Stimulated activated CD8-positive, alpha-beta memory T cell treated with anti-CD3 and anti-CD28 coated beads, Interleukin-12 subunit alpha, Interleukin-12 subunit beta, amount 100 ng/mL, for 1 hour (primary cell): ENCODE measurements at regions not wholly inside any gene's neighbourhood (a gene's known extent, or its start where the extent isn't known, plus 50 kb on each side); places are given as distances from the start of the nearest gene placed in this dataset.
A peak's percentile ranks its signal among the peaks of the same experiment; 100 is the strongest.

Experiments
- DNase-seq: peaks from one replicate; pipeline ENCODE4 v3.0.0-alpha.2; 2020; ENCODE audit warnings: low read depth

- no peak for DNase-seq
Measured at GRCh38 chr15:70199124-70199482, 101.4 kb upstream of the TLE3 start.

GRCh38 chr15:70198441-70199123, 100.9 kb upstream of the TLE3 start:
- DNase-seq = no peak

DNA sequence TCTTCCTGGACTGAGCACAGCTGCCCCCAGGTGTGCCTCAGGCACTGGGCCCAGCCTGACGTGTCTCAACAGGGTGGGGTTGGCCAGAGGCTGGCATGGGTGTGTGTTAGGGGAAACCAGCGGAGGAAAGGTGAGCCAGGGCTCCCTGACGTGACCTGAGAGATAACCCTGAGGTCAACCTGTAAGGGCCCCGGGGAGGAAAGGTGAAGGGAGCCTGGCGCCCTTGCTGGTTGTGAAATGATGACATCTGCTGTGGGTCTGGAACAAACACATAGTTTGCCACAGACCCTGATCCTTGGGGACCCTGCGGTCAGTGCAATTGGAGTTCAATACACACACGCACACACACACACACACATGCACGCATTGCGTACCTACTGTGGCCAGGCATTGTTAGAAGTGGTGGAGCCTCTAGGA, 100.2 kb upstream of the TLE3 start:
- no peak for DNase-seq

DNA sequence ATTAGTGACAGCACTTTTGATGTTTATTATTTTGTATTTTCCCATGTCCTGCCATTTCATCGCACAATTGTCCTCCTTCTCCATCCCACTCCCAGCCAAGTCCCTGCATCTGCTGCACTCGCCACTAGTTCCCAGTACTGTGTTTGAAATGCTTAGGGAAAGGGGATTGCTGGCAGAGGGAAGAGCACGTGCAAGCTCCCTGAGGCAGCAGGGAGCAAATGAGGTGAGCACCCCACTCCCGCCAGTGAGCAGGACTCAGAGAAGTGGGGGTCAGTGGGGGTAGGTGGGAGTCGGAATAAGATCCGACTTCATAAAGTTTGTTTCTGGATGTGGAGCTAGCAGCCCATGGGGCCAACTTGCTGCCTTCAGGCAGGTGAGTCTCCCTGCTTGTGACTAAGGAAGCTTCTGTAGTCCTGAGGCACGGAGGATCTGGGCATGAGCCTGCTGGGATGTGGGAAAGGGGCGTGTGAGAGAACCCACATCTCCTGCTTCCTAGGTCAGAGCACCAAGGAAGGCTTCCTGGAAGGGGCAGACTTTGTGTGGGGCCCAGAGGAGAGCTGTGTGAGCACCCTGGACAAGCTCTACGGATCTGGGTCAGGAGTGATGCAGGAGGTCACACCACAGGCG, 99.7 kb upstream of the TLE3 start:
- DNase-seq = no peak

- DNase-seq = peak; percentile 22
Measured at GRCh38 chr15:70196372-70197316, 98.9 kb upstream of the TLE3 start.

GRCh38 chr15:70195587-70196305, 98.0 kb upstream of the TLE3 start:
- no peak for DNase-seq

GRCh38 chr15:70195171-70195570, 97.5 kb upstream of the TLE3 start:
- no peak for DNase-seq

DNA sequence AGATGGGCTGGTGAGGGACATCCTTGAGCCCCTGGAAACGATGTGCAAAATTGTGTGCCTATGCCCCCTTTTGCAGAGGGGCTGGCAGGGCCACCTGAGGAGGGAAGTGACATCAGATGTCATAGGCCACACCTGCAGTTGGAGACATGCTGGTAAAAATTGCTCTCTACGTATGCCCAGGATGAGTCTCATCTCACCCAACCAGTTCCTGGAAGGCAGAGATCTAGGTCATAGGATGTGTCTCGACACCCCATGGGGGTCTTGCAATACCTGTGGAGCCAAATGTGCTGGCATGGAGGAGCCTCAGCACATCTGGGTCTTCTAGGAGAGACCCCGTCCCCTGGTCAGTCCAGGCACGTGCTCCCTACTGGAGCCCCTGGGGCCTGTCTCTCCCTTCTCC, 96.5 kb upstream of the TLE3 start:
- no peak for DNase-seq

DNA sequence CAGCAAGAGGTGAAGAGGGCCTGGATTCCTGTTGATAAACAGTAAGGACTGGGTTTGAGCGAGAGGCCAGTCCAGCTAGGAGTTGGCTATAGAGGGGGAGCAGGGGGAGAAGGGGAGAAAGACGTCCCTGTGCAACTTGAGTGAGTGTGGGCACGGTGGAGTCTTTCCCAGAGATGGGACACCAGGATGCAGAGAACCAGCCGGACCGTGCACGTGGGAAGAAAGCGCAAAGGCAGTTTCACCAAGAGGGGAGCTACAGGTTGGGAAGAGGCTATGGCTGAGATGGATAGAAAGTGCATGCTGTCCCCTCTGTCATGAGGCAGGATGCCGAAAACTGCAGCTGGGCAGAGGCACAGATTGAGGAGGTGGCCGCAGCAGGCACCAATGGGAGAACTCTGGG, 96.0 kb upstream of the TLE3 start:
- DNase-seq = no peak

GRCh38 chr15:70192490-70192889, 94.8 kb upstream of the TLE3 start:
- DNase-seq = no peak

GRCh38 chr15:70192041-70192440, 94.3 kb upstream of the TLE3 start:
- no peak for DNase-seq

GRCh38 chr15:70190965-70191364, 93.2 kb upstream of the TLE3 start:
- DNase-seq = no peak

GRCh38 chr15:70189826-70190695, 92.3 kb upstream of the TLE3 start:
- no peak for DNase-seq

DNA sequence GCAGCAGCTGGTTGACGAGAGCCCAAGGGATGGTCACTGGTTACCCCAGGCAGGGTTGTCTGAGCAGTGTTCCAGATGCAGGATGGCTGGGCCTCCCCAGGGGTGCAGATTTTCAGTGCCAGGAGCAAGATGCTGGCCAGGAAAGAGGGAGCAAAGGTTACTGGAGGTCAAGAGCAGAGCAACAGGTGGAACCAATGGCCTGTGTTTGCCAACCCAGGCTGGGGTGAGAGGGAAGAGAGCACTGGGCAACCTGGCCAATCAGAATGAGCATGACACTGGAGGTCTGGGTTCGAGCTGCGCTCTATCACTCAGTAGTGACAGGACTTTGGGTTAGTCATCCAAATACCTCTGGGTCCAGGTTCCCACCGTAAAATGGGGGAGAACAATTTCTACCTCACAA, 90.6 kb upstream of the TLE3 start:
- DNase-seq = no peak

GRCh38 chr15:70187331-70187730, 89.6 kb upstream of the TLE3 start:
- no peak for DNase-seq

DNA sequence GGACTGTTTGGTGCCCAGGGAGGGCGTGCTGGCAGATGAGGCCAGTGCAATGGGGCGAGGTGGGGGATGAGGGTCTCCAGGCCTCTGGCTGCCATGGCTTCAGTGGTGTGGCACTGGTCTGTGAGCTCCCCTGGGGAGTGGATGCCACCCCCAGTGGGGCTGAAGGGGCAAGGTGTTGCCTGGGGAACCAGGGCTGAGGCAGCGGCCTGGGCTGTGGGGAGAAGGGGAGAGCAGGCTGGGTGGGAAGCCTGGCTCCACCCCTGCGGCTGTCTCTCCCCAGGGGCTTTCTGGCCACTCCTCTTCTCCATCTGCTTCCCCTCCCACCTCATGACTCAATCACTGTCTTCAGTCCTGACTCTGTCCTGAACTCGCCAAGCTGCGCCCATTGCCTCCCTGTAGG, 88.4 kb upstream of the TLE3 start:
- DNase-seq = no peak

DNA sequence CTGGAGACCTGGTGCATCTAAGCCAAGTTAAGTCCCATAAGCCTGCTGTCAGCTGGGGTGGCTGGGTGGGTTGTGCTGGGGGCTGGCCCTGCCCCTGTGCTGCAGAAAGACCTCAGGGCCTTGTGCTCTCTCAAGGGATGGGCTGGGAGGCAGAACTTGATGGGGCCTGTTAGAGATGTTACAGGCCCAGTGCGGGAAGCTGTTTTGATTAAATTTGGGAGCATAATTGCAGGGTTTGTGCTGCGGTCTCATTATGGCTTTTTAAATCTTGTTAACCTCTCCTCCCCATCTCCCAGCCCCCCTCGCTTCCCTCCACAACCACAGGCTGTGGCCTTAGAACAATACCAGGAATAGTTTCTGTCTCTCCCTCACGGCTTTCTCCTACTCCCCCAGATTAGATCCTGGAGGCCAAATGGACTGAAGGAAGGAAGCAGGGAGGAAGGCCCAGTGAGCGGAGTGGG, 87.6 kb upstream of the TLE3 start:
- DNase-seq = no peak

GRCh38 chr15:70182858-70183695, 85.4 kb upstream of the TLE3 start:
- DNase-seq = no peak

DNA sequence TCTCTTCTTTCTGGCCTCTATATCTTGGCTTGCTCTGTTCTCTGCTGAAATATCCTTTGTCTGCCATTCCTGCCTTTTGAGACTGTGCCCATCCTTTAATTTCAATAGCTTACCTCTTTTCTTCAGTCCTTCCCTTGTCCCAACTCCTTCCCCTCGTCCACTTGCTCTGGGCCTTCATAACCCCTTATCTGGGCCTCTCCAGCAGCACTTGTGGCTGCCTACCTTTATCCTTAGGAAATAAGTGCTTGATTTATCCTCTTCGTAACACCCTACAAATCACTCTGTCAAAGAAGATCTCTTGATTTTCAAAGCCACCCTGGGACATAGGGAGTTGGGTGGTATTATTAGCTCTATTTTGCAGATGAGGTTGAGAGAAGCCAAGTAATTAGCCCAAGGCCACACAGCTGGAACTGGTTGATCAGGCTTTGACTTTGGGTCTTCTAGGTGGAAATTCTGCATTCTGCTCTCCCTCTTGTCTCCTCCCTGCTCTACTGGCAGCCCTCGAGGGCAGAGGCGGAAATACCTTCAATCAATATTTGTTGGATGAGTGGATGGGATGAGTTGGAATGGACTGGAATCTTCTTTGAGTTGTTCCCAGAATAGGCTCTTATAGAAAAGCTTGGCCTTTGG, 84.0 kb upstream of the TLE3 start:
- DNase-seq = no peak
